HL-60 (cell line): ENCODE measurements at regions not wholly inside any gene's neighbourhood (a gene's known extent, or its start where the extent isn't known, plus 50 kb on each side); places are given as distances from the start of the nearest gene placed in this dataset.

Experiments used
- GABPA ChIP-seq: IDR thresholded peaks from 2 replicates; pipeline ENCODE4 v1.6.1; 2012; ENCODE audit warnings: low read depth
- POLR2AphosphoS5 ChIP-seq: IDR thresholded peaks from 2 replicates; pipeline ENCODE4 v1.6.1; 2012; ENCODE audit warnings: low read depth
- TF ChIP-seq, protein P1 (sequence below): IDR thresholded peaks from one replicate; pipeline ENCODE4 v1.5.1; 2011; ENCODE audit warnings: low read length, control low read depth, inconsistent platforms; ENCODE audit not compliant: insufficient read depth

DNA sequence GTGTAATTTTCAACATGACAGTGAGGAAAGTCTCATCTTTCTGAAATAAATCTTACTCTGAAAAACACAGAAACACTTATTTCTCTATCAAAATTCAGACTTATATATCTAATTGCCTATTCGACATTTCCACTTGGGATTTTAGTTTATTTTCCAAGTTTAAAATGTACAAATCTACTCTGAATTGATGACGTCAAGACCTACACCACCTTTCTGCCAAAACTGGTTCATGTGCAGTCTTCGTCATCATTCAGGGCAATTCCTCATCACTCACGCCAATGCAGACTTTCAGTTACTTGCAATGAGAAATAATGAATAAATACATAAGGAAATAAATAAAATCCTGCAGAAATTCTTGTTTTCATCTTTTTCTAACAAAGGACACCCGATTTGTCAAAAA is 843.8 kb downstream of the C12orf50 start:
- TF ChIP-seq, protein P1, sequence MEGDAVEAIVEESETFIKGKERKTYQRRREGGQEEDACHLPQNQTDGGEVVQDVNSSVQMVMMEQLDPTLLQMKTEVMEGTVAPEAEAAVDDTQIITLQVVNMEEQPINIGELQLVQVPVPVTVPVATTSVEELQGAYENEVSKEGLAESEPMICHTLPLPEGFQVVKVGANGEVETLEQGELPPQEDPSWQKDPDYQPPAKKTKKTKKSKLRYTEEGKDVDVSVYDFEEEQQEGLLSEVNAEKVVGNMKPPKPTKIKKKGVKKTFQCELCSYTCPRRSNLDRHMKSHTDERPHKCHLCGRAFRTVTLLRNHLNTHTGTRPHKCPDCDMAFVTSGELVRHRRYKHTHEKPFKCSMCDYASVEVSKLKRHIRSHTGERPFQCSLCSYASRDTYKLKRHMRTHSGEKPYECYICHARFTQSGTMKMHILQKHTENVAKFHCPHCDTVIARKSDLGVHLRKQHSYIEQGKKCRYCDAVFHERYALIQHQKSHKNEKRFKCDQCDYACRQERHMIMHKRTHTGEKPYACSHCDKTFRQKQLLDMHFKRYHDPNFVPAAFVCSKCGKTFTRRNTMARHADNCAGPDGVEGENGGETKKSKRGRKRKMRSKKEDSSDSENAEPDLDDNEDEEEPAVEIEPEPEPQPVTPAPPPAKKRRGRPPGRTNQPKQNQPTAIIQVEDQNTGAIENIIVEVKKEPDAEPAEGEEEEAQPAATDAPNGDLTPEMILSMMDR = no peak
- TF ChIP-seq GABPA = no peak
- TF ChIP-seq POLR2AphosphoS5 = no peak
